ENCODE measurements at regions not wholly inside any gene's neighbourhood (a gene's known extent, or its start where the extent isn't known, plus 50 kb on each side); places are given as distances from the start of the nearest gene placed in this dataset.

GRCh38 chr19:32172566-32173160 is 172.7 kb upstream of the ZNF507 start:
- Histone ChIP-seq H3K36me3 (no peaks in the 10 kb centered on the region), H3K4me3 (no peak overlapping the region), H3K4me1 (no peaks in the 10 kb centered on the region), H3K9me3 (no peaks in the 10 kb centered on the region), H3K27ac (no peak overlapping the region), H3K27me3 (ENCODE audit: low read depth) (peaks cover 7% of the 10 kb centered on the region)
- intact Hi-C loops (cut with DNase I) = no loop called here
- ATAC-seq (no peak), DNase-seq (no peak)
- TF ChIP-seq CTCF (IDR thresholded peaks at IDR 0.05) = no peak

- Histone ChIP-seq H3K4me1 (no peaks in the 10 kb centered on the region), H3K27me3 (ENCODE audit: low read depth) (no peaks in the 10 kb centered on the region), H3K27ac (no peak overlapping the region), H3K4me3 (no peak overlapping the region), H3K36me3 (no peaks in the 10 kb centered on the region), H3K9me3 (no peaks in the 10 kb centered on the region)
- intact Hi-C loops (cut with DNase I) = no loop called here
- DNase-seq = no peak
- no peak for TF ChIP-seq CTCF (IDR thresholded peaks at IDR 0.05)
- no peak for ATAC-seq
These were observed 171.6 kb upstream of the ZNF507 start for GRCh38 chr19:32173836-32174235.

- Histone ChIP-seq H3K4me3 (no peak overlapping the region), H3K27me3 (ENCODE audit: low read depth) (no peaks in the 10 kb centered on the region), H3K9me3 (no peaks in the 10 kb centered on the region), H3K27ac (no peak overlapping the region), H3K4me1 (no peaks in the 10 kb centered on the region), H3K36me3 (no peaks in the 10 kb centered on the region)
- no peak for ATAC-seq
- intact Hi-C loops (cut with DNase I) = no loop called here
- DNase-seq = no peak
- no peak for TF ChIP-seq CTCF (IDR thresholded peaks at IDR 0.05)
These were observed 170.9 kb upstream of the ZNF507 start for GRCh38 chr19:32174386-32175113.

GRCh38 chr19:32176591-32176990 is 168.8 kb upstream of the ZNF507 start:
- no peaks in the 10 kb centered on the region for H3K36me3 ChIP-seq
- H3K27ac ChIP-seq = no peak overlapping the region
- no peaks in the 10 kb centered on the region for H3K27me3 ChIP-seq (ENCODE audit: low read depth)
- no peaks in the 10 kb centered on the region for H3K9me3 ChIP-seq
- DNase-seq = no peak
- ATAC-seq = no peak
- no peak overlapping the region for H3K4me3 ChIP-seq
- H3K4me1 ChIP-seq = no peaks in the 10 kb centered on the region
- TF ChIP-seq CTCF (IDR thresholded peaks at IDR 0.05) = no peak
- intact Hi-C loops (cut with DNase I) = no loop called here

GRCh38 chr19:32177686-32178085 is 167.7 kb upstream of the ZNF507 start:
- intact Hi-C loops (cut with DNase I) = no loop called here
- ATAC-seq (no peak), DNase-seq (no peak)
- Histone ChIP-seq H3K4me3 (no peak overlapping the region), H3K4me1 (no peaks in the 10 kb centered on the region), H3K36me3 (no peaks in the 10 kb centered on the region), H3K9me3 (no peaks in the 10 kb centered on the region), H3K27ac (no peak overlapping the region), H3K27me3 (ENCODE audit: low read depth) (no peaks in the 10 kb centered on the region)
- TF ChIP-seq CTCF (IDR thresholded peaks at IDR 0.05) = no peak

Measured in lower lobe of right lung (tissue), 2 donors.